LNCaP clone FGC (cell line): ENCODE measurements at regions not wholly inside any gene's neighbourhood (a gene's known extent, or its start where the extent isn't known, plus 50 kb on each side); places are given as distances from the start of the nearest gene placed in this dataset.
"Not testable (repeated sequence)": the region's sequence is repeated elsewhere in the genome, so short reads cannot be mapped to it uniquely, and the experiment has no call there.

ENCODE experiments used
- DNase-seq: peaks from one replicate; pipeline ENCODE4 v3.0.0-alpha.2; 2011; ENCODE audit warnings: low read depth
- H3K4me3 ChIP-seq: 2 replicates; pipeline ENCODE4 v1.5.1; 2011; ENCODE audit warnings: mild to moderate bottlenecking, low read depth, low read length, control low read depth
- TF ChIP-seq, protein P1 (sequence below): IDR thresholded peaks from 2 replicates; pipeline ENCODE4 v1.5.1; 2012; ENCODE audit warnings: mild to moderate bottlenecking; ENCODE audit not compliant: control insufficient read depth, insufficient read depth; ENCODE audit errors: extremely low read depth

DNA sequence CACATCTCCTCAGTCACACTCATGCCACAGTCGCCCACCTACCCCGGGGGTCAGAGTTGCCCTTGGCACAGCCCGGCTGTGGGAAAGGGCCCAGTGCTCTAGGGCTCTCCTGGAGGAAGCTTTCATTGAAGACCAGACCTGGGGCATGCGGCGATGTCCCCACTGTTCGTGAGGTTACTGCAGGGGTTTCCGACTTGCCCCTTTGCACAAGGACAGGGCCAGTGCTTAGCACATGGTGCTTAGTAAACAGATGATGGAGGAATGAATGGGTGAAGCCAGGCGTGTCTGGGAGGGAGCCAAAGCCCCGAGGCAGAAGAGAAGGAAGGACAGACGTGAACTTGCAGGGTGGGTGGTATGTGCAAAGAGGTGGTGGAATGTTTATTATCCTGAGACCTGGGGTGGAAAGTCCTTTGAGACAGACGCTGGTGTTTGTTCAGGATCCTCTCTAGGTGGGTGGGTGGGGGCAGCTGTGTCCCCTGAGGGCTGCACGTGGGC, 205.9 kb upstream of the ARL4C start:
- DNase-seq = no peak
- TF ChIP-seq, protein P1, sequence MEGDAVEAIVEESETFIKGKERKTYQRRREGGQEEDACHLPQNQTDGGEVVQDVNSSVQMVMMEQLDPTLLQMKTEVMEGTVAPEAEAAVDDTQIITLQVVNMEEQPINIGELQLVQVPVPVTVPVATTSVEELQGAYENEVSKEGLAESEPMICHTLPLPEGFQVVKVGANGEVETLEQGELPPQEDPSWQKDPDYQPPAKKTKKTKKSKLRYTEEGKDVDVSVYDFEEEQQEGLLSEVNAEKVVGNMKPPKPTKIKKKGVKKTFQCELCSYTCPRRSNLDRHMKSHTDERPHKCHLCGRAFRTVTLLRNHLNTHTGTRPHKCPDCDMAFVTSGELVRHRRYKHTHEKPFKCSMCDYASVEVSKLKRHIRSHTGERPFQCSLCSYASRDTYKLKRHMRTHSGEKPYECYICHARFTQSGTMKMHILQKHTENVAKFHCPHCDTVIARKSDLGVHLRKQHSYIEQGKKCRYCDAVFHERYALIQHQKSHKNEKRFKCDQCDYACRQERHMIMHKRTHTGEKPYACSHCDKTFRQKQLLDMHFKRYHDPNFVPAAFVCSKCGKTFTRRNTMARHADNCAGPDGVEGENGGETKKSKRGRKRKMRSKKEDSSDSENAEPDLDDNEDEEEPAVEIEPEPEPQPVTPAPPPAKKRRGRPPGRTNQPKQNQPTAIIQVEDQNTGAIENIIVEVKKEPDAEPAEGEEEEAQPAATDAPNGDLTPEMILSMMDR = no peak
- H3K4me3 ChIP-seq = no peak overlapping the region

DNA sequence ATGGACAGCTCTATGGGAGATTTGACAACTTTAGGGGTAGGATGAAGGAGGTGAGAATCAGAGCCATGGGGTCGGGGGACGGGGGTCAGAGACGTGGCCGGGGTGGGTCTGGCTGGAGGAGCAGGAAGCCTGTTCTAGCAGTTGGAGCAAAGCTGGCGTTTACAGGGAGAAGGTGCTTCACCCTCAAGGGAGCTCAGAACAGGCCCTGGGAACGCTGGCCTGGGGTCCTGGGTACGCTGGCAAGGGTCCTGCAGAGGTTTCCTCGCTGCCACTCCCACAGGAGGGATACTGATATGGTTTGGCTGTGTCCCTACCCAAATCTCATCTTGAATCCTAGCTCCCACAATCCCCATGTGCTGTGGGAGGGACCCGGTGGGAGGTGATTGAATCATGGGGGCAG, 205.0 kb upstream of the ARL4C start:
- no peak overlapping the region for H3K4me3 ChIP-seq
- TF ChIP-seq, protein P1 = no peak
- DNase-seq = no peak

DNA sequence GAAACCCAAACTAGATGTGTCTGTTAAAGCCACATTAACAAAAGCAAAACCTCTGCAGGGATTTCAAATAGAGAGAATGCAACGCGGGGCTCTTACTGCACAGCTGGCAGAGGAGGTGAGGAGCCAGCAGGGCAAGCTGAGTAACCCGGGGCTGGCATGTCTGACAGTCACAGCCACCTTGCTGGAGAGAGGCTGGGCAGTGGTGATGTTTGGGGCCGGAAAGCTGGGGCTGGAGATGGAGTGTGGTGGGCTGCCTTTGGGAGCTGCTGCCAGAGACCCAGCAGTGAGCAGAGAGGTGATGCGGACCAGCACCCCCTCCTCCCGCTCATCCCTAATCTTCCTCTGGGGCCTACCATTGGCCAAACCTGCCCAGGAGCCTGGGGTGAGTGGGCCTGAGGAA, 204.5 kb upstream of the ARL4C start:
- TF ChIP-seq, protein P1 = no peak
- no peak overlapping the region for H3K4me3 ChIP-seq
- DNase-seq = no peak

DNA sequence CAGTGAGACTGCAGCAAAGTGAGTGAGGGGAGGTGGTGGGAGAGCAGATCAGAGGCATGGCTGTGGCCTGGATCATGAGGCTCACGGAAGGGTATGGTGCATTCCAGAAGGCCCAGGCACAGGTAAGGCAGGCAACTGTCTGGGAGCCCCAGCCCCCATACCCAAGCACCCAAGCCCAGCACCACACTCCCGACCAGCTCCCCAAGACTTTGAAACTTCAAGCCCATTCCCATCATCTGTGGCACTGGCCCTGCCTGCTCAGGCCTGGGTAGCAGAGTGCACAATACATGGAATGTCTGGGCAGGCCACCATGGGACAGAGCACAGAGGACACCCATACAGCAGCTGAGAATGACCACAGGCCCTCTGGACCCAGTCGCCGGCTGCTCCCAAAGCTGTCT, 202.6 kb upstream of the ARL4C start:
- H3K4me3 ChIP-seq = no peak overlapping the region
- TF ChIP-seq, protein P1 = no peak
- DNase-seq = no peak

DNA sequence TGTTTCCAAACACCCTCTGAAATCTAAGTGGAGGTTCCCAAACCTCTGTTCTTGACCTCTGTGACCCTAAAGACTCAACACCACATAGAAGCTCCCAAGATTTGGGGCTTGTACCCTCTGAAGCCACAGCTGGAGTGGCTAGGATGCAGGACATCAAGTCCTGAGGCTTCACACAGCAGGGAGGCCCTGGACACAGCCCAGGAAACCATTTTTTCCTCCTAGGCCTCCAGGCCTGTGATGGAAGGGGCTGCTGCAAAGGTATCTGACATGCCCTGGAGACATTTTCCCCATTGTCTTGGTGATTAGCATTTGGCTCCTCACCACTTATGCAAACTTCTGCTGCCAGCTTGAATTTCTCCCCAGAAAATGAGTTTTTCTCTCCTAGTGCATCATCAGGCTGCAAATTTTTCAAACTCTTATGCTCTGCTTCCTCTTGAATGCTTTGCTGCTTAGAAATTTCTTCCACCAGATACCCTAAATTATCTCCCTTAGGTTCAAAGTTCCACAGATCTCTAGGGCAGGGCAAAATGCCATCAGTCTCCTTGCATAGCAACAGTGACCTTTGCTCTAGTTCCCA, 200.5 kb upstream of the ARL4C start:
- not testable (repeated sequence) for DNase-seq, H3K4me3 ChIP-seq

DNA sequence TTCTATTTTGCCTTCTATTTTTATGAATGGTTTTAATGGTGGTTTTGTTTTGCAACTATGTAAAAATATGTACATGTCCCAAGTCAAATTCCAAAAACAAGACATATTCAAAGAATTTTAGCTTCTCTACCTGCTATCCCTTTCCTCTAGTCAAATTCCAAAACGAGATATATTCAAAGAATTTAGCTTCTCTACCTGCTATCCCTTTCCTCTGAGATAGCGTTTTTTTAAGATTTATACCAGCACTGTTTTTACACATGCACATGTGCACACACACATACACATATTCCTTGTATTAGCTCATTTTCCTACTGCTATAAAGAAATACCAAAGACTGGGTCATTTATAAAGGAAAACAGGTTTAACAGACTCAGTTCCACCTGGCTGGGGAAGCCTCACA, 199.1 kb upstream of the ARL4C start:
- no peak overlapping the region for H3K4me3 ChIP-seq
- no peak for DNase-seq
- TF ChIP-seq, protein P1 = no peak

DNA sequence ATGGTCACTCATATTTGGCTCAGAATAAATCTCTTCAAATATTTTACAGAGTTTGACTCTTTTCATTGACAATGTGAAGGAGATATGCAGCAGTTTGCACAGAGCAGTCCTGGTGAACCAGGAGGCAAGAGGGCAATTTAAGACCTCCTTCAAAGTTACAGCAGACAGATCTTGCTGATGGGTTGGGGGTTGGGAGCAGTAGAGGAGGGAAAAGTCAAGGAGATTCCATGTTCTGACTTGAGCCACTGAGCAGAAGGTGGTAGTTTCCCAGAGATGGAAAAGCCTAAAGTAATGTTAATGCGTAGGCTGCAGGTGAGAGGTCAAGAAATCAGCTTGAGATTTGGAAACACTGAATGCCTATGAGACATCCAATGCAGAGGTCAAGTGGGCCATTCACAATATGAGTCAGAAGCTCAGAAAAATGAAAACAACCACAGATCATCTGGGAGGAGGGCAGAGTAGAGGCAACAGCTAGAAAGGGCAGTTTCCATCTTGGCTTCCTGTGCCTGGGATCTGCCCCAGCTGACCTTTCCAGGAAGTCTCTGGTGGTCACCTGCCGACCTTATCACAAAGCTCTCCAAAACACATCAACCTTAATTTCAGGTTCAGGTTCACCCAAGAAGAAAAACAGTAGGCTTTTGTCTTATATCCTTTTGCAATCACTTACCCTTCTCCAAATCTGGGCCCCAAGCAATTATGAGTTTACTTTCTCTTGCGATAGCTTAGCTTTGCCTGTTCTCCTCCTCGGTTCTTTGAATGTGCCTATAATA, 197.5 kb upstream of the ARL4C start:
- no peak overlapping the region for H3K4me3 ChIP-seq
- no peak for DNase-seq
- TF ChIP-seq, protein P1 = no peak

DNA sequence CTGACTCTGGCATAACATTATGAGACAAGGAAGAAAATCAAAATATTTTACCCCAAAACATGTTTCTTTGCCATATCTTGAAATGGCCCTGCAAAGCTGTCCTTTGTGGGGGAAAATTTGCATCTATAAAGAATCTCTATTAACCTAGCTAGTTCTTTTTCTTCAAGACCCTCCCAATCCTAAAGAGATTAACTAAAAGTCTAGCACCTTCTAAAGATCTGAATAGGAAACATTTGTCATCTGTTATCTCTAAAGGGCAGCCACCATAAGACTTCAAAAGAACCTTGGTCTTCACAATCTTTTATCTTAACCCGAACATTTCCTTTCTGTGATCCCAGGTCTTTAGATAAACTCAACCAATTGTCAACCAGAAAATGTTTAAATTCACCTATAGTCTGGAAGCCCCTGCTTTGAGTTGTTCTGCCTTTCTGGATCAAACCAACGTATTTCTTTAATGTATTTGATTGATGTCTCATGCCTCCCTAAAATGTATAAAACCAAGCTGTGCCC, 196.9 kb upstream of the ARL4C start:
- not testable (repeated sequence) for H3K4me3 ChIP-seq, DNase-seq

DNA sequence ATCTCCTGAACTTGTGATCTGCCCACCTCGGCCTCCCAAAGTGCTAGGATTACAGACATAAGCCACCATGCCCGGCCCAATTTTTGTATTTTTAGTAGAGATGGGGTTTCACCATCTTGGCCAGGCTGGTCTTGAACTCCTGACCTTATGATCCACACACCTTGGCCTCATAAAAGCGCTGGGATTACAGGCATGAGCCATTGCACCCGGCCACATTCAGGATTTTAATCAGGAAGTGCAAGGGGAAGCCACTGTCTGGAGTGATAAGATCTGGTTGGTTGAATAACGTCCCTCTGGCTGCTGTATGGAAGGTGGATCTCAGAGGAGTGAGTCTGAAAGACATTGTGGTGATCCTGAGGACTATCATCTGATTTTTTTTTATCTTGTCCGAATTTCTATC, 196.3 kb upstream of the ARL4C start:
- DNase-seq, H3K4me3 ChIP-seq: not testable (repeated sequence)
